SKM-1 treated with dmso at 0.1 percent for 144 hours (cell line): ENCODE measurements at regions not wholly inside any gene's neighbourhood (a gene's known extent, or its start where the extent isn't known, plus 50 kb on each side); places are given as distances from the start of the nearest gene placed in this dataset.
A peak's percentile ranks its signal among the peaks of the same experiment; 100 is the strongest.

ENCODE experiments used
- DNase-seq: peaks from one replicate; lab custom pipeline; 2025; ENCODE audit not compliant: unreplicated experiment; lab: John Stamatoyannopoulos, UW

- DNase-seq, result peak; percentile 57
Observed at GRCh38 chr10:78817361-78817760, 251.4 kb upstream of the ZMIZ1 start.

GRCh38 chr10:78817804-78818203, 251.0 kb upstream of the ZMIZ1 start:
- DNase-seq, result no peak

DNA sequence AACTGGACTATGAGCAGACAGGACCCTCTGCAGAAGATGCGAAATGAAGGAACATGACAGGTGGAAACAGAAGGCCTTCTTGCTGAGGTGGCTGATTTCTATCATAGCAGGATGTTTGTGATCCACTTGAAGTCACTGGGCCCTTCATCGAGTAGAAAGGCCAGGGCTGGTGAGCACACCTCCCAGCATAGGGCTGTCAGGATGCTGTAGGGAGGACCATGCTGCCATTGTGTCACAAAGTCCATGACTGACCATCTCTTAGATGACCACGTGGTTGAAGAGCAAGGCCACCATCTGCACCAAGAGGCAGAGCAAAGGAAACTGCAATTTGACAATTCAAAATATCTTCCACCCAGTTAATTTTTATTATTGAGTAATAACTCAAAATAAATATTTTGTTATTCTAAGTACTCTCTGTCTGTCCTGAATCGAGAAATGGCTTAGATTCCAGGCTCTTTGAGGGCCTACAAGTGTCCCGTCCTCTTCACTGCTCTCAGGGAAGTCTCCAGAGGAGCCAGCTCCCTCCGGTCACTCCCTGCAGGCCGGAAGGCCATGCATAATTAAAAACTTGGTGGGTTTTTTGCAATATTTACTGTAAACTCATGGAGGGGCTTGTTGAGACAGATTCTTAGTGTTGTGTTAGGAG, 249.3 kb upstream of the ZMIZ1 start:
- DNase-seq, result no peak

DNA sequence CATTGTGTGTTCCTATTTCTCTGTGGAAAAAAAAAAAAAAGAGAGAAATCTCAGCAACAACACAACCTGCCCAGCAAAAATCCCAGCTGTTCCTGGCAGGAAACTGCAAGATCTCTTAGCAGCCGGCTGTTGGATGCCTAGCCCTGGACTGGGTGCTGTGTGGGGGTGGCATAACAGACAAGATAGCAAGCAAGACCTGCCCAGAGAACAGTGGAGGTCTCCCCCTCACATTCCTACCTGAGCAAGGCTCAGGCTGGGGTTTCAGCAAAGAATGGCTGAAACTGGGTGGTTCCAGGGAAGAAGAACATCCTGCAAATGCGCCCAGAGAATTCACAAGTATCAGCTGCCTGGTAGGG, 248.8 kb upstream of the ZMIZ1 start:
- no peak for DNase-seq

DNA sequence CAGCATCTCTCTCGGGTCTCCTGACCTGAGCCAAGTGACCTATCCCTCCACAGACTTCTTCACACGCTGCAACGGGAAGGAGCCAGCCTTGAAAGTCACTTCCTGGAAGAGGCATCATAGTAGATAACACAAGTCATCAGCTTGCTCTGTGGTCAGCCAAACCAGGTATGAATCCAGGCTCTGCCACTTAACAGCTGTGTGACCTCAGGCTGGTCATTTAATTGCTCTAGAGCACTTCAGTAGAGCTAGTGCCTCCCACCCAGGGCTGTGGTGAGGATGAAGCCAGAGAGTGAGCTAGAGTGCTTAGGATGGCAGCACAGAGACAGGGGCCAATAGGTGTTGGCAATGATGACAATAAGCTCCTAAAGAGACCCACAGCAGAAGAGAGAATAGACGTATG, 247.7 kb upstream of the ZMIZ1 start:
- no peak for DNase-seq

DNA sequence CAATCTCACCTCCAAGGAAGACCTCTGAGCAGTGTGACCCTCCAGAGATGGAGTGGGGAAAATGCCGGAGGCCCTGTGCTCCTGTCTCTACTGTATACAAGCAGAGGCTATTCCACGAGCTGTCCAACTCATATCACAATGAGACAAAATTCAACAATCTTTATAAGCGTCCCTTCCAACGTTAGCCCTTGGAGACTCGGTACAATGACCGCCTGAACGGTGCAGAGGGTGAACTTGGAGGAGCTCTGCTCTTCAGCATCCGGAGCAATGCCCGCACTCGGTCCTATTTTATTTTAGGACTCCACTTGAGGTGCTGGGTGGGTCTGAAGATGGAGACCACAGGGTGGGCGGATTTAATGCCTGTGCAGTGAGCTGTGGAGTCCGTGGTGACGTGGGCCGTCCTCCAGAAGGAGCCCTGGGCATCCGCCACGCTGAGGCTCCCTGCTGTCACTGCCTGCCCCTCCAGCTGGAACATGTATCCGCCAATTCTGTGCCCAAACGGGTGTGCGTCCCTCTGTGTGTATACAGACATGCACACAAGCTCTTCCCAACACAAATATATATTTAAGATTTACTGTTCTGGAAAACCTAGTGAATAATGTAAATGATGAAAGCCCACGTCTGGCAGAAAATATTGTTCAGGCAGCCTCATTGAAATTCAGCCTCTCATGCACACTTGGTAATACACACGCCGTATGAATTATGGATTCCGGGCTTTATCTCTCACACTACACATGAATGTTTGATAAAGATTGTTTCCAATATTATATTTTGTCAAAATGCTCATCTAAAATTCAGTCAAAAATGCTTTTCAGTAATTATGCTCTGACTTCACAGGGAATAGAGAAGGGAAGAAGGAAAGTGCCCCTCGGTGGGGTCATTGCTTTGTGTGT, 239.9 kb upstream of the ZMIZ1 start:
- no peak for DNase-seq

DNA sequence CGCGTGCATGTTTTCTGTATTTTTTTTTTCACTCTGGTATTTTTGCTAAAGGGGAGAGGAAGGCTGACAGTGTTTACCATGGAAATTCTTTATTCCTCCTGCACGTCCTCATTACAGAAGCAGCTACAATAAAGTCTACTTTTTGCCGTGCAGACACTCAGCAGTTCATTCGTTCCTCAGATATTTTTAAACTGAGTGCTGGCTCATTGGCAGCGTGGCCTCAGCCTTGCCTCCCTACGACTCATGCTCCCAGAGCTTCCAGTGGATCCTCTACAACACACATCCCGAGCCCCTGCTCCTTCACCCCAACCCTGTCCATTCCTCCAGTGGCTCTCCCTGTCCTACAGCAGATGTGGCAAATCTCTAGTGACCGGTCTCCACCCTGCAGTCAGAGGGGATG, 239.2 kb upstream of the ZMIZ1 start:
- DNase-seq, result no peak

- DNase-seq, result no peak
Observed at GRCh38 chr10:78830062-78830975, 238.4 kb upstream of the ZMIZ1 start.

- no peak for DNase-seq
Observed at GRCh38 chr10:78830976-78831375, 237.8 kb upstream of the ZMIZ1 start.

GRCh38 chr10:78831461-78831860, 237.3 kb upstream of the ZMIZ1 start:
- DNase-seq, result no peak

DNA sequence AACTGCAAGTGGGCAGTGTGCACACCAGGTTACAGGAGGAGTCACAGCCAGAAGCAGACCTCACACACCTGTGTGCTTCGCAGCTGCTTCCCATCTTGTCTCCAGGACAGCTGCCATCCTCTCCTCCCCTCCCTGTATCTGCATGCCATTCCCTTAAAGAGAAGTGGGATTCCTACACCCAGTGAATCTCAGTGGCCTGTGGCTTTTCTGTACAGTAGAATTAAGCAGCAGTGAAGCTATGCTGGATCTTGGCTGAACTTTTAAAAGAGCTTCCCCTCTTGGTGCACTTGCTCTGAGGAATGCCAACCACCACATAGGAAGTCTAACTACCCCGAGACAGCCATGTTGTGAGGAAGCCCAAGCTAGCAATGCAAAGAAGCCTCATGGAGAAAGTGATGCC, 236.5 kb upstream of the ZMIZ1 start:
- DNase-seq, result no peak

GRCh38 chr10:78838141-78838657, 230.6 kb upstream of the ZMIZ1 start:
- DNase-seq, result no peak

GRCh38 chr10:78843495-78843894, 225.3 kb upstream of the ZMIZ1 start:
- no peak for DNase-seq

DNA sequence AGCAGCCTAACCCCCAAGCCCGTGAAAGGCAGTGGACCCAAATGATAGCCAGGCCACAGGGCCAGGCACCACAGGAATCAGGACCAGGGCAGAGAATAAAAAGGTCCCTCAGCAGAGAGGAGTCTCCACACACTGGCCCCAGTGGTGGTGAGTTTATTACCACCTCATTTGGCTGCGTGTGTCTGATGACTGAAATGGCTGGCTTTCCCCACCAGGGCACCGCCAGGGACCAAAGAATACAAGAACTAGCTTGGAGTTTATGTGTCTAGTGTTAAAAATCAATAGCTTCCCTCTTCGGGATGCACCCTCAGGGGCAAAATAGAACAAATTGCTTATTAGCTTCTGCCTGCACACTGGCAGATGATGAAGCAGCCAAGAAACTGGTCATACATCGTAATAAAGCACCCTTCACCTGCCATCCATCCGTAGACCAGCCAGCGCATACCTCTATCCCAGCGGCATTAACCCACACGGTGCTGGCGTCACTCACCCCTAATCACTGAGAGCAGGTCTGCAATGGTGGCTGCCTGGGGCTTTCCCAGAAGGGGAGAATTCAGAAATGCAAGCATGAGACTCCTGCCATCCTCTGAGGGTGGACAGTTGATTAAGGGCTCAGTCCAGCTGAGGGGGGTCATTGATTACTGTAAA, 223.7 kb upstream of the ZMIZ1 start:
- DNase-seq, result no peak

DNA sequence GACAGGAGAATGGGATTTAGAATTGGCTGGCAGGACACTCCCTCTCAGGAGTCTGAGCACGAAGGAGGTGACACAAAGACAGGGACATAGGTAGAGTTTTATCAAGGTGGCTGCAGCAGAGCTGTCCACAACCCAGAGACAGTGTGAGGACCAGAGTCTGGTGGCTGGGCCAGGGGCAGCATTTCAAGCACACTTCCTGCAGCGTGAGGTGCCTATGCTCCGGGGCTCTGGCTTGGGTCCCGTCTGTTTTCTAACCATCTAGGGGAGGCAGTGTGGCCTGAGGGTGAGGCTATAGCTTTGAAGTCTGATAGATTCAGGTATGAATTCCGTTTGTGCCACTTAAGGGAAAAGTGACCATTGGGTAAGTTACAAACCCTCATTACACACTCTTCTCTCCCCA, 222.7 kb upstream of the ZMIZ1 start:
- no peak for DNase-seq

GRCh38 chr10:78846760-78847159, 222.0 kb upstream of the ZMIZ1 start:
- no peak for DNase-seq

- no peak for DNase-seq
Observed at GRCh38 chr10:78847485-78847884, 221.3 kb upstream of the ZMIZ1 start.

GRCh38 chr10:78849115-78849514, 219.7 kb upstream of the ZMIZ1 start:
- no peak for DNase-seq

DNA sequence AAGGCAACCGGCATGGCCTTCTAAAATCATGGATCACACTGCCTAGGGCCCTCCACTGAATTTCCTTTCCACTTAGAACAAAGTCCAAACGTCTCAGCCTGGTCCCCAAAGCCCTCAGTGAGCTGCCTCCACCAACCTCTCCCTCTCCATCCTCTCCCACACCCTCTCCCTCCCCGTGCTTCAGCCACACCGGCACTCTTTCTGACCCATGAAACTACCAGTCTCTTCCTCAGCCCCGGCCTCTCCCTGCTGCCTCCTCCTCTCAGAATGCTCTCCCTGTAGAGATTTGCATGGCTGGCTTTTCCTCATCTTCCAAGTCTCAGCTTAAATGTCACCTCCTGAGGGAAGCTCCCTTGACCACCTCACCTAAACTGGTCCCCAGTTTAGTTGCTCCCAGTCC, 219.0 kb upstream of the ZMIZ1 start:
- DNase-seq, result no peak

DNA sequence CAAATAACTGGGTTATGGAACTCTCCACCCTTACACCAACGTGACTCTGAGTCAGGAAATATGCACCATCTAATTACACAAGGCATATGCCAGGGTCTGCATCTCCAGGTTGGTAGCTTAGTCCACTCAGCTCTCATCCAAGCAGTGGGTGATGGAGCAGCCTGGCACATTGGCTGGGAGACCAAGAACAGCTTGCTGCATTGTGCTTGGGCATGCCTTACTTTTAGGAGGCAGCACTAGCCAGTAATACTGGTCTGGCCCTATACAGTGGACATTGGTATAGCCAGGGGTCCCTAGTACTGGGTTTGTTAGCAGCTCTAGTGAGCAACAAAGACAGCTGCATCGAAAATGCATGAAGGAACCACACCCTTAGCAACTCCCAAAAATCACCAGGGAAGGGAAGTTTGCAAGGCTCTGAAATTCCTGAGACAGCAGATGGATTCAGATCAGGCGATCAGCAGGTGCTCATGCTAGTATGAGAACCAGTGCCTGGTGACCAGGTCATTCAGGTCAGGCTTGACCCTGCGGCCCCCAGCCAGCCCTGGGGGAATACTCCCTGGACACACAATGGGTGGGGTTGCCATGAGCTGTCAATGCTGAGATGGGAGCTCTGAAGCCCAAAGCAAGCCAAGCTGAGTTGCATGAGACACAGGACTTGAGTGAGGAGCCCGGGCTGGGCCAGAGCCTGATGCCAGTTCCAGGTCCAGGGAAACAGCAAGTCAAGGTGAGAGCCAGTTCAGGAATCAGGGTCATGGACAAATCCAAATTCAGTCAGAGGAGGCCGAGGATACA, 217.9 kb upstream of the ZMIZ1 start:
- DNase-seq, result no peak
